ENCODE measurements at regions not wholly inside any gene's neighbourhood (a gene's known extent, or its start where the extent isn't known, plus 50 kb on each side); places are given as distances from the start of the nearest gene placed in this dataset.

- DNase-seq (no peak), ATAC-seq (no peak)
- no peak for TF ChIP-seq POLR2A (IDR thresholded peaks at IDR 0.05)
- no peak for TF ChIP-seq CTCF (IDR thresholded peaks at IDR 0.05 in 4 of 5, conservative IDR thresholded peaks at IDR 0.05 in 1 of 5)
- no peaks in the 10 kb centered on the region for H3K4me1 ChIP-seq
- no peak overlapping the region for H3K27ac ChIP-seq
- intact Hi-C loops (cut with DNase I; ENCODE audit: low total_unique reads): no loop called here
- no peaks in the 10 kb centered on the region for H3K36me3 ChIP-seq
- in situ Hi-C loops (cut with MboI; ENCODE audit: low sequenced_read_pairs in 4 of 4): loop anchor here in 1 of 4 donors (25.0 kb wide), 1 partner anchor 646 kb away; the partner anchor contains the start of gene SHH
- H3K9me3 ChIP-seq: no peaks in the 10 kb centered on the region
- peaks cover 0 to 5% (median 0%) of the 10 kb centered on the region in 3 donors for H3K27me3 ChIP-seq
- no peak overlapping the region for H3K4me3 ChIP-seq
Measured at GRCh38 chr7:156458011-156458410, 182.6 kb upstream of the RNF32 start.

DNA sequence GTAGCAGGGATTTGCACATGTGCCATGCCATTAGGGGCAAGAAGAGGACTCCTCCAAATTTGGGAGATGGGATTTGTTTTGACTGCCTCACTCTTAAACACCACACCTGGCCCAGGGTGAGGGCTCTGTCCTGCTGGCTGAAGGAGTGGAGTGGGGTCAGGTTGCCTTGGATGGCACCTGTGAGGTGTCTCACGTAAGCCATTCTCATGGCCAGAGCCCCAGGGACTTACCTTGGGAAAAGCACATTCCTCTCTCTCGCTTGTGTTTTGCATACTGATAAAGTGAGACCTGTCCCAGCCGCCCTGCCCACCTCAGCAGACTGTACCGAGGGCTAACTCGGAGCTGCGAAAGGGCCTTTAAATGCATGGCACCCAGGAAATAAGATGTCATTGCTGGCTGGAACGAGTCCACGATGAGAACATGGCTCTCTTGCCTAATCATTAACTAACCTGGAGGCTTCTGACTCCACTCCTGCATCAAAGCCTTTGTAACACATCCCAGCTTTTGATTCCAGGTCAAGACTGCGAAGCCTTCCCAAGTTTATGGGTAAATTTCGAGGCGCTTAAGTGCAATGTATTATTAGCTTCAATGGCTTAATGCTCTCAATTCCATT is 184.0 kb upstream of the RNF32 start:
- peaks cover 0 to 5% (median 0%) of the 10 kb centered on the region in 3 donors for H3K27me3 ChIP-seq
- intact Hi-C loops (cut with DNase I; ENCODE audit: low total_unique reads) (no loop called here), in situ Hi-C loops (cut with MboI; ENCODE audit: low sequenced_read_pairs in 4 of 4) (loop anchor here in 1 of 4 donors (25.0 kb wide), 1 partner anchor 644 kb away; the partner anchor contains the start of gene SHH)
- H3K4me1 ChIP-seq: no peaks in the 10 kb centered on the region
- TF ChIP-seq CTCF (IDR thresholded peaks at IDR 0.05 in 4 of 5, conservative IDR thresholded peaks at IDR 0.05 in 1 of 5) (no peak), POLR2A (IDR thresholded peaks at IDR 0.05) (no peak)
- H3K27ac ChIP-seq: no peak overlapping the region
- H3K9me3 ChIP-seq: no peaks in the 10 kb centered on the region
- H3K4me3 ChIP-seq: no peak overlapping the region
- H3K36me3 ChIP-seq: no peaks in the 10 kb centered on the region
- DNase-seq (no peak), ATAC-seq (no peak)

DNA sequence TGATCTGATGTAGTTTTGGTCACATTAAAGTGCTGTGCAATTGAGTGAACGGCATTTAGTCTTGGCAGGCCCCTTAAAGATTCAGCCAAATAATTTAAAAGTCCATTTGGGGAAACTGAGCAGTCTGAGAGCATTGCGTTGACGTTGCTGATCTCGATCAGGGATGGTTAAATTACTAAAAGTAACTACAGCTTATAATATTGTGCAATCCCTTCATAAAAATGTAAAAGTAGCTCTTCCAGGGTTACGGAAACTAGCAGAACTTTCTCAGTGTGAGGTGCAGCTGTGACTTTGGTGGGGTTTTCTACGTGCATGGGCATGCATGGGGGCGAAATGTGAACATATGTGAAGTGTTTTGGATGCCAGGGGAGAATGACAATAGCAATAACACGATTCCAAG is 184.5 kb upstream of the RNF32 start:
- no peak for ATAC-seq
- intact Hi-C loops (cut with DNase I; ENCODE audit: low total_unique reads) (no loop called here), in situ Hi-C loops (cut with MboI; ENCODE audit: low sequenced_read_pairs in 4 of 4) (loop anchor here in 1 of 4 donors (25.0 kb wide), 1 partner anchor 644 kb away; the partner anchor contains the start of gene SHH)
- Histone ChIP-seq H3K4me1 (no peaks in the 10 kb centered on the region), H3K27ac (no peak overlapping the region), H3K36me3 (no peaks in the 10 kb centered on the region), H3K9me3 (no peaks in the 10 kb centered on the region), H3K4me3 (no peak overlapping the region), H3K27me3 (peaks cover 0 to 5% (median 0%) of the 10 kb centered on the region in 3 donors)
- DNase-seq: no peak
- no peak for TF ChIP-seq CTCF (IDR thresholded peaks at IDR 0.05 in 4 of 5, conservative IDR thresholded peaks at IDR 0.05 in 1 of 5)
- no peak for TF ChIP-seq POLR2A (IDR thresholded peaks at IDR 0.05)

GRCh38 chr7:156450473-156450872 is 190.1 kb upstream of the RNF32 start:
- no peak for ATAC-seq
- Histone ChIP-seq H3K27me3 (peaks cover 0 to 5% (median 0%) of the 10 kb centered on the region in 3 donors), H3K36me3 (no peaks in the 10 kb centered on the region), H3K4me1 (no peaks in the 10 kb centered on the region), H3K9me3 (no peaks in the 10 kb centered on the region), H3K4me3 (no peak overlapping the region), H3K27ac (no peak overlapping the region)
- DNase-seq: no peak
- intact Hi-C loops (cut with DNase I; ENCODE audit: low total_unique reads): no loop called here
- TF ChIP-seq CTCF (IDR thresholded peaks at IDR 0.05 in 4 of 5, conservative IDR thresholded peaks at IDR 0.05 in 1 of 5) (no peak), POLR2A (IDR thresholded peaks at IDR 0.05) (no peak)
- in situ Hi-C loops (cut with MboI; ENCODE audit: low sequenced_read_pairs in 4 of 4): loop anchor here in 1 of 4 donors (25.0 kb wide), 1 partner anchor 638 kb away; the partner anchor contains the start of gene SHH

All from gastrocnemius medialis (tissue), 4 donors.